Adrenal gland (tissue), 9 donors: ENCODE measurements at regions not wholly inside any gene's neighbourhood (a gene's known extent, or its start where the extent isn't known, plus 50 kb on each side); places are given as distances from the start of the nearest gene placed in this dataset.

Experiments
- DNase-seq, 7 donors: peaks; one replicate each; pipeline ENCODE4 v3.0.0-alpha.2; 2019 to 2020
- H3K27ac ChIP-seq, 5 donors: fragments of 200-600 bp; sonication (generic) in 4 of 5; 1 replicate in 3 of 5; 2 replicates in 2 of 5; pipeline versions ENCODE4 v1.5.1 to v1.8.0; 2016 to 2020; ENCODE audit warnings: mild to moderate bottlenecking in 1 of 5
- H3K27me3 ChIP-seq: fragments of 200-600 bp; 2 replicates; pipeline ENCODE4 v1.8.0; 2021
- H3K36me3 ChIP-seq, 2 donors: fragments of 200-600 bp; replicated peaks in 1 of 2; 1 replicate in 1 of 2; 2 replicates in 1 of 2; pipeline versions ENCODE4 v1.5.1 to v1.8.0; 2018 to 2022
- H3K4me1 ChIP-seq, 2 donors: fragments of 200-600 bp; replicated peaks in 1 of 2; 1 replicate in 1 of 2; 2 replicates in 1 of 2; pipeline versions ENCODE4 v1.5.1 to v1.8.0; 2018 to 2021
- H3K4me3 ChIP-seq, 4 donors: fragments of 200-600 bp; sonication (generic) in 3 of 4; one replicate each; pipeline ENCODE4 v1.5.1; 2016 to 2018
- H3K9me3 ChIP-seq, 3 donors: fragments of 200-600 bp; sonication (generic) in 1 of 3; replicated peaks in 1 of 3; 1 replicate in 2 of 3; 2 replicates in 1 of 3; pipeline versions ENCODE4 v1.5.1 to v1.8.0; 2016 to 2021
- CTCF ChIP-seq, 6 experiments: fragments of 450-650 bp in 4 of 6; fragments of 200-600 bp in 2 of 6; sonication (generic) in 1 of 6; IDR thresholded peaks; 1 replicate in 5 of 6; 2 replicates in 1 of 6; pipeline versions ENCODE4 v1.5.1 to v1.8.0; 2016 to 2021; ENCODE audit warnings: antibody characterized with exemption in 6 of 6, mild to moderate bottlenecking in 2 of 6, moderate library complexity in 1 of 6
- POLR2A ChIP-seq, 2 donors: fragments of 450-650 bp; IDR thresholded peaks; one replicate each; pipeline ENCODE4 v1.6.1; 2017; ENCODE audit warnings: antibody characterized with exemption in 2 of 2, mild to moderate bottlenecking in 2 of 2, moderate library complexity in 1 of 2
- WGBS, 4 donors: extraction: QIAGEN DNeasy Blood & Tissue Kit in 2 of 4; methylation state at CpG; one replicate each; pipeline versions ENCODE4 v1.1.5 to v1.1.7; 2013 to 2017; 5-methylcytosine and 5-hydroxymethylcytosine counted together
- intact Hi-C, 2 donors: fragments of 100-400 bp; cut with DNase I; formaldehyde crosslinking; loops; one replicate each; pipeline versions ENCODE4 v1.14.1 to v1.15.0; 2022 to 2023
- donor health status: healthy with polysubstance abuse.
- donor health status: Bipolar disorder and iron deficiency.
- donor health status: DM: yes; HTN: yes; CAD: no.
- donor health status: DM: no; HTN: no; CAD: no.
- donor health status: DM: no; HTN: no; CAD: no.

GRCh38 chr3:5567113-5567512, 379.6 kb downstream of the EDEM1 start:
- no peak overlapping the region for H3K4me3 ChIP-seq
- WGBS, 4 donors = 64 to 73% (median 66%) methylated on average over 2 of the region's 2 CpGs
- H3K27me3 ChIP-seq = no peaks in the 10 kb centered on the region
- TF ChIP-seq CTCF (IDR thresholded peaks at IDR 0.05) (no peak), POLR2A (IDR thresholded peaks at IDR 0.05) (no peak)
- no peaks in the 10 kb centered on the region for H3K9me3 ChIP-seq
- intact Hi-C loops = no loop called here
- H3K36me3 ChIP-seq = no peaks in the 10 kb centered on the region
- no peak overlapping the region for H3K27ac ChIP-seq
- H3K4me1 ChIP-seq = no peaks in the 10 kb centered on the region
- DNase-seq = no peak

DNA sequence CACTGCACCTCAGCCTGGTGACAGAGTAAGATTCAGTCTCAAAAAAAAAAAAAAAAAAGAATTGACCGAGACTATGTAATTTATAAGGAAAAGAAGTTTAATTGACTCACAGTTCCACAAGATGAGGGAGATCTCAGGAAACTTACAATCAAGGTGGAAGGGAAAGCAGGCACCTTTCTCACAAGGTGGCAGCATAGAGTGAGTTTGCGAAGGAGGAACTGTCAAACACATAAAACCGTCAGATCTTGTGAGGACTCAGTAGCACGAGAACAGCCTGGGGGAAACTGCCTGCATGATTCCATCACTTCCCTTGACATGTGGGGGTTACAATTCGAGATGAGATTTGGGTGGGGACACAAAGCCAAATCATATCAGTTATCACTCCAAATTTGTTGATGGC, 380.9 kb downstream of the EDEM1 start:
- H3K27ac ChIP-seq = no peak overlapping the region
- no peaks in the 10 kb centered on the region for H3K27me3 ChIP-seq
- intact Hi-C loops = no loop called here
- WGBS, 4 donors = 26 to 35% (median 31%) methylated on average over 5 of the region's 5 CpGs
- H3K4me3 ChIP-seq = no peak overlapping the region
- no peaks in the 10 kb centered on the region for H3K9me3 ChIP-seq
- no peaks in the 10 kb centered on the region for H3K4me1 ChIP-seq
- H3K36me3 ChIP-seq = no peaks in the 10 kb centered on the region
- TF ChIP-seq CTCF (IDR thresholded peaks at IDR 0.05) = no peak
- TF ChIP-seq POLR2A (IDR thresholded peaks at IDR 0.05) = no peak
- DNase-seq = no peak

- no peak overlapping the region for H3K4me3 ChIP-seq
- intact Hi-C loops = no loop called here
- WGBS, 4 donors = 72 to 79% (median 76%) methylated on average over 4 of the region's 4 CpGs
- no peaks in the 10 kb centered on the region for H3K9me3 ChIP-seq
- no peak for DNase-seq
- H3K27me3 ChIP-seq = no peaks in the 10 kb centered on the region
- H3K27ac ChIP-seq = no peak overlapping the region
- H3K36me3 ChIP-seq = no peaks in the 10 kb centered on the region
- TF ChIP-seq CTCF (IDR thresholded peaks at IDR 0.05) (no peak), POLR2A (IDR thresholded peaks at IDR 0.05) (no peak)
- no peaks in the 10 kb centered on the region for H3K4me1 ChIP-seq
Measured at GRCh38 chr3:5569152-5569551, 381.6 kb downstream of the EDEM1 start.

DNA sequence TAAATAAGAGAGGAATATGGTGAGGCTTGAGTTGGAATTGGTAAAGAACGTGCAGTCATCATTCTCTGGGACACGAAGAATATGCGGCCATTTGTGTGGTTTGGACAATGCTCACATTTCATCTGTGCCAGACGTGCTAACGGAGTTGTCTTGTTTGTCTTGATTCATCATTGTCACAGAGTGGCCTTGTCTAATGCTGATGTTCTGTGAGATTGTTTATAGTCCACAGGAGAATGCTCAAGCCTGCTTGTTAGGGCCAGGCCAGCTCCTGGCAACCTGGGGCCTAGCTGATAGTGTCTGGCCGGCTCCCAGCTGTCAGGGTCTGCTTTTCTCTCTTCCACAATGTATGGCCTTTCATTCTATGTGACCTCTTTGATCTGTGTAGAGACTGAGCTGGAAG, 384.7 kb downstream of the EDEM1 start:
- Histone ChIP-seq H3K9me3 (no peaks in the 10 kb centered on the region), H3K36me3 (no peaks in the 10 kb centered on the region), H3K4me1 (no peaks in the 10 kb centered on the region), H3K27me3 (no peaks in the 10 kb centered on the region), H3K4me3 (no peak overlapping the region), H3K27ac (no peak overlapping the region)
- intact Hi-C loops = no loop called here
- no peak for DNase-seq
- TF ChIP-seq POLR2A (IDR thresholded peaks at IDR 0.05) (no peak), CTCF (IDR thresholded peaks at IDR 0.05) (no peak)
- WGBS, 4 donors = 49 to 62% (median 52%) methylated on average over 6 of the region's 6 CpGs
